HG02571 (cell line): ENCODE measurements at regions not wholly inside any gene's neighbourhood (a gene's known extent, or its start where the extent isn't known, plus 50 kb on each side); places are given as distances from the start of the nearest gene placed in this dataset.

Source experiments
- ATAC-seq: cut with Tn5 transposase; IDR thresholded peaks from one replicate; pipeline ENCODE4 v1.9.1; 2021; ENCODE audit warnings: mild to moderate bottlenecking, moderate library complexity; ENCODE audit not compliant: unreplicated experiment

GRCh38 chr3:103926936-103927335 is 1439.8 kb upstream of the ALCAM start:
- no peak for ATAC-seq

DNA sequence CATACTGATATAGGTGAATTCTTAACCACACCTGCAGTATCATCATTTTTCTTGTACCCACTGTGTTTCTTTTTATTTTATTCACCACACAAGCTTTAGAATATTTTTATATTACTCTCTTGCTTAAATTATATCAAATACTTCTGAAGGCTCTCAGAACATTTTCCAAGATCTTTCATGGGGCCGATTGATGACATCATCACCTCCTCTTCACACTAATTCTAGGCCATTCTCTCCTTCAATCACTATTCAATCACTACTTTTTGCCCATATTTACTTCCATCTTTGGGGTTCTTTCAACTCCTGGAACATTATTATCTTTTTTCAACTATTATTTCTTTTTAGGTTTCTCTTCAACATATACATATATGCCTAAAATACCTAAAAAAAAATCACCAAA is 1438.8 kb upstream of the ALCAM start:
- no peak for ATAC-seq

- ATAC-seq: no peak
Observed at GRCh38 chr3:103937094-103937493, 1429.6 kb upstream of the ALCAM start.

GRCh38 chr3:103947062-103947461 is 1419.6 kb upstream of the ALCAM start:
- ATAC-seq: no peak

DNA sequence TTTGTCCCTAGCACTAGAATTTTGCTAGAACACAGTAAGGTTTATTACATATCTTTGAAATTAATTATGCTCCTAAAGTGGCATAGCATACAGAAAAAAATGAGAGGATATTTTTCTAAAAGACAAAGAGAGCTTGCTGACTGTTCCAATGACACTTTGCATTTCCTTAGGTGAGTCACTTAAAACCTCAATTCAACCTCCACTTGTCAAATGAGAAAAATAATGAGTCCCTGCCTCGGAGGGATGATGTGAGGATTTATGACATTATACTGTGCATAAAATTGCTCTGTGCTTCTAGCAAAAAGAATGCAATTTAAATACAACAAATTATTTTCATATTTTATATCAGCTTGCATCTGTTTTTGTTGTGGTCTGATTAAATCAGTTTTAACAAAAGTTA is 1417.0 kb upstream of the ALCAM start:
- no peak for ATAC-seq

GRCh38 chr3:103950676-103951075 is 1416.0 kb upstream of the ALCAM start:
- no peak for ATAC-seq

DNA sequence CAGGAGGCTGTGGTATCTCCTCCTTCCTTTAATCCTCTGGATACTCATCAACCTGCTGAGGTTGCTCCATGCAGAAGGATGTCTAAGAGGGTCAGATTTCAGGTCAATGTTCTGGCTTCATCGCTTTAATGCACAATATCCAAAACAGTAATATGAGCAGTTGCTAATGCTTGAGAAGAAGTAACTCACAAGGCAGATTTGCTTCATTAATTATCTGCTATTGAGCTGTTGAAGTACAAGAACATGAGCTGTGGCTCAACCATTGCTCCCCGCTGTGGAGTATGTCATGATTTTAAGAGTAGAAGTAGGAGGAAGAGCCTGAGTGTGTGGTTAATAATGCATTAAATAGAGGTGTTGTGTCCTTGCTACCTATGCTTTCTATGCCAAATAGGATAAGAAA is 1412.9 kb upstream of the ALCAM start:
- no peak for ATAC-seq

- ATAC-seq: no peak
Observed at GRCh38 chr3:103960819-103961218, 1405.9 kb upstream of the ALCAM start.

- no peak for ATAC-seq
Observed at GRCh38 chr3:103963599-103963998, 1403.1 kb upstream of the ALCAM start.

DNA sequence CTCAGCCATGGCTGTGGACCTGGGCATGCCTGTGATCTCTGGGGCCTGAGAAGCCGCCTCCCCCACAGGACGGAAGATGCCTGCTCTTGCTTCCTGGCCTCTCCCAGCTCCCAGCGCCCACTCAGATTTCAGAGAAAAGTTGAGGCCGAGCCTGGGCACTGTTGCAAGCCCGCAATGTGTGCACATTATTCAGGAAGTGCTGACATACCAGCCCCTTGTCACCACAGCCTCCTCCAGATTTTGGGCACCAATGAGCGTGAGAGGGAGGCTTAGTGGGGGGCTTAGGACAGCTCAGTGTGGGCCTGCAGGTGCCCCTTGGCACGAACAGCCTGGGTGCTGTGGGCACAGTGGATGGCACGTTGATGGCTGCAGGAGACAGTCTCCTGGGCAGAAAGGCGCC is 1400.9 kb upstream of the ALCAM start:
- ATAC-seq: no peak

GRCh38 chr3:103966749-103967148 is 1400.0 kb upstream of the ALCAM start:
- no peak for ATAC-seq

GRCh38 chr3:103968131-103968530 is 1398.6 kb upstream of the ALCAM start:
- ATAC-seq: peak; percentile 48

DNA sequence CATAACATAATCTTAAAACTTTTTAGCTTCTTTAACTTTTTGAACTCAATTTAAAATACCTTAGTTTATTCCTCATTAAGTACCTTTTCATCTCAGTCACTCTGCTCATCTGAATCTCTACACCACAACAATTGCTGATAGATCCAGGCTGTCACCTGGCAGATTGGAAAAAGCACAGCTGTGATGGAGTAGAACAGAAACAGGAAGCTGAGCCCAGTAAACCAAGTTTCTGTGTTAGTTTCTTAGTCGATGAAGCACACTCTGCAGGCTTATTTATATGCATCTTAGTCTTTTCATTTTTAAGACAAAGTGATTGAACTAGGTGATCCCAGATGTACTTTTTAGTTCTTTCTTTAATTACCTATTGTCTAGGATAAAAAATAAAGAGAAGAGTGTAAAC is 1398.0 kb upstream of the ALCAM start:
- peak; percentile 90 for ATAC-seq

- no peak for ATAC-seq
Observed at GRCh38 chr3:103976931-103977339, 1389.8 kb upstream of the ALCAM start.

- no peak for ATAC-seq
Observed at GRCh38 chr3:103977417-103977816, 1389.3 kb upstream of the ALCAM start.

GRCh38 chr3:103991461-103992115 is 1375.1 kb upstream of the ALCAM start:
- no peak for ATAC-seq

DNA sequence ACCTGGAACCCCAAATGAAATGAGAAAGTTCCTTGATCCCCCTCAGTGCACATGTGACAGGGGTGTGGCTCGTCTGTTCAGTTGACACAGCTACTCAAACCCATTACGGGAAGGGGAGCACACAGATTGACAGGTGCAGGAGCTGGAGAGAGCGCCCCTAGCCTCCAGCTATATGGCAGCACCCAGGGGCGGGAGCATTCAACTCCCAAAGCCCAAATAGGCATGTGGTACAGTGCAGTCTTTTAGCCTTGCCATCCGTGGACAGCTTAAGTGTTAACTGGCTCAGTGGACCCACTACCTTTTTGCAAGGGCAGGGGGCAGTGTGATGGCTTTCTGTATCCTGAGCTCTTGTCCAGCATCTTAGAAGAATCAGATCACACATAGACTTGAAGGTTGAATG is 1374.2 kb upstream of the ALCAM start:
- ATAC-seq: no peak

- no peak for ATAC-seq
Observed at GRCh38 chr3:104004956-104005355, 1361.8 kb upstream of the ALCAM start.

DNA sequence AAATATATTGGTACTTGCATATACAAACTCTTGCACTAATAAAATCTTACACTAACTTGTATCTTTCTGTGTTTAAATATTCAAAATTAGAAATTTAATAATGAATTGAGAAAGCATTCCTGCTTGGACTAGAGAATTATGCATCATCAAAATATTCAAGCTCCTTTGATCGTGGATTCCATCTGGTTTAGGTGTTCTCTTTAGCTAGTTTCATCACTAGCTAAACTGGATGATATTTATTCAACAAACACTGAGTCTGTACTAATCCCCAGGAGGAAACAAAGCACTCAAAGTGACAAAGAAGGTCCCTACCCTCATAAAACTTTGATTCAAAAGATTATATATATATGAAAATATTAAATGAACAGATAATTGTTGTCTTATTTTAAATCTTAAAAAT is 1360.9 kb upstream of the ALCAM start:
- no peak for ATAC-seq

DNA sequence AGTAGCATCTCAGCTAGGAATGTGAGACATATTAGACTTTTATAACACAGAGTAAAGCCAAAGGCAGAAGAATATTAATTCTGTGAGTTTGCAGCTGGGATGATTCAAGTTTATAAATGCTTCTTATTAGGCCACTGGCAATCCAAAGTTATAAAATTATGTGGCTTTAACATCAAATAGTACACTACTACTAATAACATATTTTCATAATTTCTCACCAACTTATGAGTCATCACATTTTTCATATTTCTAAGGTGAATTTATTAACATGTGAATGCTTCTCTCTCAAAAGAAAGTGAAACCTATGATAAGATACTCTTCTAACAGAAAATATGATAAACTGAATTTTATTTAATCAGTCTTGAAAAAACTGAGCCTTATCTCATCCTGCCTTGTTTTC is 1348.2 kb upstream of the ALCAM start:
- no peak for ATAC-seq

DNA sequence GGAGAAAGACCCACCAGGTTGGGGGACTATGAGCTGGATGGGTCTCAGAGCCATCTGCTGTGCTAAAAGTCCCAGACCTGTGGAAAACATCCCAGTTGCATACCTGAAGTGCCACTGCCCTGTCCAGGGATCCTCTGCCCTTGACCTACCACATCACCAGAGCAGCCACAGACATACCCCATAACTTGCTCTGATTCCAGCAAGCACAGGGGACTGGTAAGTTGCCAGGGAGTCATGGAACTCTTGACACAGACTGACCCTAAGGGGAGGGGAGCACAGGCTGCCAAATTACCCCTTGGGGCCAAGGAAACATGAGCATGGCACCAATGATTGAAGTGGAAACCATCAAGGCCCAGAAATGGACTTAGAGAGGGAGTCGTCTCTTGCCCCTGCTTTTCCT is 1335.1 kb upstream of the ALCAM start:
- ATAC-seq: no peak

DNA sequence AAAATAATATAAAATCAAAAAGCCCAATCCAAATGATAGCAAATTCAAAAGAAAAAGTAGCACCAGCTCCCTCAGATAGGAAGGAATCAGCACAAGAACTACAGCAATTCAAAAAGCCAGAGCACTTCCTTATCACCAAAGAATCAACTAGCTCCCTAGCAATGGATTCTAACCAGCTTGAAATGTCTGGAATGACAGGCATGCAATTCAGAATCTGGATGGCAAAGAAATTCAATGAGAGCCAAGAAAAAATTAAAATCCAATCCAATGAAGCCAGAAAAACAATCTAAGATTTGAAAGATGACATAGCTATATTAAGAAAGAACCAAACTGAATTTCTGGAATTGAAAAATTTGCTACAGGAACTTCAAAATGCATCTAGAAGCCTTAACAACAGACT is 1334.4 kb upstream of the ALCAM start:
- no peak for ATAC-seq

- ATAC-seq: no peak
Observed at GRCh38 chr3:104040896-104041295, 1325.8 kb upstream of the ALCAM start.
